ENCODE measurements at regions not wholly inside any gene's neighbourhood (a gene's known extent, or its start where the extent isn't known, plus 50 kb on each side); places are given as distances from the start of the nearest gene placed in this dataset.

- BruUV-seq (replicated peaks): no TSS peak
- FAIRE-seq: no peak
- TF ChIP-seq KLF6 (CRISPR knock-in tag; IDR thresholded peaks at IDR 0.05; ENCODE audit: borderline replicate concordance) (no peak), ASH1L (IDR thresholded peaks at IDR 0.05; ENCODE audit: borderline replicate concordance, low read depth, partially characterized antibody) (no peak), SREBF2 (CRISPR knock-in tag; IDR thresholded peaks at IDR 0.05) (no peak), SMAD4 (CRISPR knock-in tag; conservative IDR thresholded peaks at IDR 0.05) (no peak), SNIP1 (IDR thresholded peaks at IDR 0.05; ENCODE audit: low read depth) (no peak), ZNF707 (CRISPR knock-in tag; conservative IDR thresholded peaks at IDR 0.05) (no peak), VEZF1 (CRISPR knock-in tag; IDR thresholded peaks at IDR 0.05) (no peak), ZNF699 (CRISPR knock-in tag; IDR thresholded peaks at IDR 0.05; ENCODE audit: insufficient replicate concordance) (no peak), PCBP1 (IDR thresholded peaks at IDR 0.05; ENCODE audit: low read depth, low read length, poor library complexity, severe bottlenecking) (no peak), MCM2 (IDR thresholded peaks at IDR 0.05; ENCODE audit: low read depth) (no peak), FOXK2 (conservative IDR thresholded peaks at IDR 0.05 in 1 of 2, IDR thresholded peaks at IDR 0.05 in 1 of 2; ENCODE audit: low read depth in 2 of 2) (no peak), TEAD4 (IDR thresholded peaks at IDR 0.05; ENCODE audit: low read length) (no peak), TEAD4 (CRISPR knock-in tag; IDR thresholded peaks at IDR 0.05; ENCODE audit: borderline replicate concordance) (no peak), RUNX1 (IDR thresholded peaks at IDR 0.05; ENCODE audit: low read depth) (no peak), POLR3G (IDR thresholded peaks at IDR 0.05; ENCODE audit: extremely low read depth, insufficient read length, insufficient replicate concordance) (no peak), PHF8 (IDR thresholded peaks at IDR 0.05; ENCODE audit: borderline replicate concordance, low read length) (no peak), ZBTB7A (IDR thresholded peaks at IDR 0.05; ENCODE audit: borderline replicate concordance, control insufficient read depth, low read depth, low read length) (no peak)
- intact Hi-C loops (cut with micrococcal nuclease) (no loop called here), in situ Hi-C loops (cut with MboI) (no loop called here)
- Histone ChIP-seq H2AFZ (ENCODE audit: low read depth, low read length) (no peak overlapping the region), H3K27ac (ENCODE audit: extremely low read depth, low read depth, low read length) (no peak overlapping the region), H3K9me3 (replicated peaks; ENCODE audit: control insufficient read depth, insufficient read depth, low read depth, low read length) (no peaks in the 10 kb centered on the region), H3K9me1 (ENCODE audit: control insufficient read depth, insufficient read depth, low read length) (no peaks in the 10 kb centered on the region), H3K9ac (ENCODE audit: insufficient read depth in 1 of 2, low read depth in 2 of 2, low read length in 2 of 2) (no peak overlapping the region), H3K4me1 (replicated peaks in 1 of 2; ENCODE audit: control insufficient read depth in 2 of 2, insufficient read depth in 2 of 2, low read length in 2 of 2) (no peaks in the 10 kb centered on the region), H3K4me2 (ENCODE audit: insufficient read depth, low read length) (no peak overlapping the region), H3K27me3 (ENCODE audit: control insufficient read depth in 2 of 2, insufficient read depth in 2 of 2, low read length in 2 of 2) (no peaks in the 10 kb centered on the region), H4K20me1 (replicated peaks; ENCODE audit: control insufficient read depth, insufficient read depth, low read length) (no peaks in the 10 kb centered on the region), H3K4me3 (no peak overlapping the region), H3K36me3 (ENCODE audit: control insufficient read depth, insufficient read depth, low read length) (no peaks in the 10 kb centered on the region), H3K79me2 (ENCODE audit: control insufficient read depth, insufficient read depth, low read length) (no peaks in the 10 kb centered on the region)
- DNase-seq (ENCODE audit: extremely low read depth in 1 of 4, low spot score in 3 of 4): no peak
- POLR2A ChIA-PET: no interaction called here
- WGBS (ENCODE audit: insufficient coverage, low coverage, missing lambda C conversion rate): 0% methylated on average over 3 of the region's 5 CpGs
- CTCF ChIA-PET (ENCODE audit: low intra/inter-chr PET ratio): no interaction called here
- ATAC-seq: no peak
Observed at GRCh38 chr20:19072988-19073387, 139.5 kb upstream of the SLC24A3 start.
